SU-DHL-6 (cell line): ENCODE measurements at regions not wholly inside any gene's neighbourhood (a gene's known extent, or its start where the extent isn't known, plus 50 kb on each side); places are given as distances from the start of the nearest gene placed in this dataset.

Source experiments
- H2AFZ ChIP-seq: fragments of 200-600 bp; sonication (generic); 2 replicates; pipeline ENCODE4 v1.6.1; 2014; ENCODE audit warnings: low read depth, mild to moderate bottlenecking, moderate library complexity, mixed read lengths, antibody characterized with exemption, low read length; ENCODE audit not compliant: severe bottlenecking
- H3F3A ChIP-seq: fragments of 200-600 bp; shearing (Covaris generic); 2 replicates; pipeline ENCODE4 v1.6.0; 2016; ENCODE audit warnings: antibody characterized with exemption, mild to moderate bottlenecking; ENCODE audit not compliant: insufficient read depth
- H3K27ac ChIP-seq: fragments of 200-600 bp; sonication (generic); 2 replicates; pipeline ENCODE4 v1.5.1; 2016; ENCODE audit warnings: low read depth, mild to moderate bottlenecking, low read length, moderate library complexity, mixed read lengths
- H3K27me3 ChIP-seq: fragments of 200-600 bp; sonication (generic), shearing (Covaris generic); 2 replicates; pipeline ENCODE4 v1.6.0; 2014; ENCODE audit warnings: mild to moderate bottlenecking, low read length
- H3K36me3 ChIP-seq: fragments of 200-600 bp; sonication (generic); 2 replicates; pipeline ENCODE4 v1.6.1; 2014; ENCODE audit warnings: mild to moderate bottlenecking, low read length, mixed read lengths
- H3K4me2 ChIP-seq: fragments of 300-600, 200-600 bp; shearing (Covaris generic), sonication (generic); 2 replicates; pipeline ENCODE4 v1.6.0; 2014; ENCODE audit warnings: low read length, low read depth, mild to moderate bottlenecking; ENCODE audit not compliant: poor library complexity, severe bottlenecking
- H3K4me3 ChIP-seq: fragments of 200-600 bp; sonication (generic); 2 replicates; pipeline ENCODE4 v1.5.1; 2014; ENCODE audit warnings: antibody characterized with exemption, low read length, mild to moderate bottlenecking, mixed read lengths; ENCODE audit not compliant: insufficient read depth, poor library complexity, severe bottlenecking
- H3K79me2 ChIP-seq: fragments of 200-600 bp; sonication (generic); 2 replicates; pipeline ENCODE4 v1.6.1; 2014; ENCODE audit warnings: mild to moderate bottlenecking, low read length, moderate library complexity; ENCODE audit not compliant: insufficient read depth
- H3K9ac ChIP-seq: fragments of 200-600 bp; sonication (generic); 2 replicates; pipeline ENCODE4 v1.7.0; 2014; ENCODE audit warnings: mild to moderate bottlenecking, low read length
- H3K9me2 ChIP-seq: fragments of 200-600 bp; sonication (generic); replicated peaks from 2 replicates; pipeline ENCODE4 v1.6.1; 2014; ENCODE audit warnings: low read length; ENCODE audit not compliant: insufficient read depth
- H3K9me3 ChIP-seq: fragments of 200-600 bp; sonication (generic); 2 replicates; pipeline ENCODE4 v1.6.1; 2014; ENCODE audit warnings: low read length, mixed read lengths; ENCODE audit not compliant: insufficient read depth
- H4K20me1 ChIP-seq: fragments of 200-600 bp; sonication (generic); 2 replicates; pipeline ENCODE4 v1.6.1; 2014; ENCODE audit warnings: low read depth, mild to moderate bottlenecking, antibody characterized with exemption, low read length, moderate library complexity, mixed read lengths
- EZH2phosphoT487 ChIP-seq: fragments of 200-600 bp; sonication (generic), shearing (Covaris generic); conservative IDR thresholded peaks from 2 replicates; pipeline ENCODE4 v1.6.1; 2018; ENCODE audit warnings: mild to moderate bottlenecking, antibody characterized with exemption, low read length, moderate library complexity, mixed read lengths
- TF ChIP-seq, protein P1 (sequence below): fragments of 200-600 bp; sonication (generic); IDR thresholded peaks from one replicate; pipeline ENCODE4 v1.5.1; 2017; ENCODE audit warnings: antibody characterized with exemption, mild to moderate bottlenecking, low read length, moderate library complexity; ENCODE audit not compliant: insufficient read depth, poor library complexity, severe bottlenecking

DNA sequence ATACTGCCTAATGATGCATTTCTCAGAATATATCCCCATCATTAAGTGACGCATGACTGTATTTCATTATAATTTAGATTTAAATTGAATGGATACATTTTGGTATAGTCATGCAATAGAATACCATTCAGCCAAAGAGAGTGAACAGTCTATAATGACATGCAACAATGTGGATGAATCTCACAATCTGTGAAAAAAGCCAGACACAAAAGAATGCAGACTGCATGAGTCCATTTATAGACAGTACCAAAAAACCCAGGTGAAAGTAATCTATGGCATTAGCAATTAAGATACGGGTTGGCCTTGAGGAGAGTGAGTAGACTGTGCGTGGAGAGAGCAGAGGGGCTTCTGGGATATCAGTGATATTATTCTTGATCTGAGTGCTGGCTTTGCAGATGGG is 239.7 kb upstream of the PGRMC2 start:
- H3K9ac ChIP-seq, result no peak overlapping the region

DNA sequence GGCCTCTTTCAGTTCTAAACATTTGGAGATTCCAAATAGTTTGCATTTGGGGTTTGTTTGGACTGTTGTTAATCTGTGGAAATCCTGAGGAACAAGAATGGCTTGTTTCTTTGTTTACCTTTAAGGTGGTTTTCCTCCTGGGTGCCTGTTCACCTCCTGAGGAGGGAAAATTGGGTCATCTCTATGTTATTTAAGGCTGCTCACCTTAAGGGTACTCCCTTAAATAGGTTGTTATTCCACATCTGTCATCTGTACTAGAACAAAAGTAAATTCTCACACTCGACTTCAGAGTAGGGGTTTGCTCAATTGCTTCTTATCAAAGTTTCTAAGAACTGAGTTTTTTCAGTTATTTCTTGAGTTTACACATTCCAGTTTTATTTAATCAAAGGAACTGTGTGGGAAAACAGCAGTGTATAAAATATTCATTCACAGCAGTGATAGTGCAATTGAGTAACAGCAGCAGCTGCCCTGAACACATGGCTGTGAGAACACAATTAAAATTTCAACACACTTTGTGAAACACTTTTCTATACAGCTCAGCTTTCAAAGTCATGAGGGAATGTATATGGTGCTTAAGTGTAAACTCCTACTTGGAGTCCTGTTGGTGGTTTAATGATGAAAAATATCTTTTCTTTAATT is 238.5 kb upstream of the PGRMC2 start:
- no peak overlapping the region for H3K4me2 ChIP-seq
- H2AFZ ChIP-seq, result no peak overlapping the region
- no peaks in the 10 kb centered on the region for H3F3A ChIP-seq
- TF ChIP-seq EZH2phosphoT487, result no peak
- TF ChIP-seq, protein P1, sequence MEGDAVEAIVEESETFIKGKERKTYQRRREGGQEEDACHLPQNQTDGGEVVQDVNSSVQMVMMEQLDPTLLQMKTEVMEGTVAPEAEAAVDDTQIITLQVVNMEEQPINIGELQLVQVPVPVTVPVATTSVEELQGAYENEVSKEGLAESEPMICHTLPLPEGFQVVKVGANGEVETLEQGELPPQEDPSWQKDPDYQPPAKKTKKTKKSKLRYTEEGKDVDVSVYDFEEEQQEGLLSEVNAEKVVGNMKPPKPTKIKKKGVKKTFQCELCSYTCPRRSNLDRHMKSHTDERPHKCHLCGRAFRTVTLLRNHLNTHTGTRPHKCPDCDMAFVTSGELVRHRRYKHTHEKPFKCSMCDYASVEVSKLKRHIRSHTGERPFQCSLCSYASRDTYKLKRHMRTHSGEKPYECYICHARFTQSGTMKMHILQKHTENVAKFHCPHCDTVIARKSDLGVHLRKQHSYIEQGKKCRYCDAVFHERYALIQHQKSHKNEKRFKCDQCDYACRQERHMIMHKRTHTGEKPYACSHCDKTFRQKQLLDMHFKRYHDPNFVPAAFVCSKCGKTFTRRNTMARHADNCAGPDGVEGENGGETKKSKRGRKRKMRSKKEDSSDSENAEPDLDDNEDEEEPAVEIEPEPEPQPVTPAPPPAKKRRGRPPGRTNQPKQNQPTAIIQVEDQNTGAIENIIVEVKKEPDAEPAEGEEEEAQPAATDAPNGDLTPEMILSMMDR, result no peak
- no peak overlapping the region for H3K4me3 ChIP-seq
- H3K79me2 ChIP-seq, result no peaks in the 10 kb centered on the region
- H3K9me3 ChIP-seq, result no peaks in the 10 kb centered on the region
- H3K36me3 ChIP-seq, result no peaks in the 10 kb centered on the region
- no peaks in the 10 kb centered on the region for H3K9me2 ChIP-seq
- H3K27ac ChIP-seq, result no peak overlapping the region
- H3K9ac ChIP-seq, result no peak overlapping the region
- no peaks in the 10 kb centered on the region for H4K20me1 ChIP-seq
- H3K27me3 ChIP-seq, result no peaks in the 10 kb centered on the region

More for the DNA sequence above, 239.7 kb upstream of the PGRMC2 start:
- Histone ChIP-seq H4K20me1 (no peaks in the 10 kb centered on the region), H3K79me2 (no peaks in the 10 kb centered on the region), H3K36me3 (no peaks in the 10 kb centered on the region), H2AFZ (no peak overlapping the region), H3K9me2 (no peaks in the 10 kb centered on the region), H3K4me3 (no peak overlapping the region), H3F3A (no peaks in the 10 kb centered on the region), H3K27me3 (no peaks in the 10 kb centered on the region), H3K9me3 (no peaks in the 10 kb centered on the region), H3K4me2 (no peak overlapping the region), H3K27ac (no peak overlapping the region)
- TF ChIP-seq EZH2phosphoT487, result no peak
- TF ChIP-seq, protein P1, result no peak

- H3K27ac ChIP-seq, result no peak overlapping the region
- no peaks in the 10 kb centered on the region for H3K27me3 ChIP-seq
- H3K9ac ChIP-seq, result no peak overlapping the region
- no peak overlapping the region for H2AFZ ChIP-seq
- no peaks in the 10 kb centered on the region for H4K20me1 ChIP-seq
- TF ChIP-seq, protein P1, result no peak
- no peak for TF ChIP-seq EZH2phosphoT487
- no peak overlapping the region for H3K4me3 ChIP-seq
- no peak overlapping the region for H3K4me2 ChIP-seq
- no peaks in the 10 kb centered on the region for H3K9me2 ChIP-seq
- no peaks in the 10 kb centered on the region for H3F3A ChIP-seq
- no peaks in the 10 kb centered on the region for H3K36me3 ChIP-seq
- no peaks in the 10 kb centered on the region for H3K79me2 ChIP-seq
- no peaks in the 10 kb centered on the region for H3K9me3 ChIP-seq
Observed at GRCh38 chr4:128525387-128525786, 237.8 kb upstream of the PGRMC2 start.
